Erythroblast (primary cell): ENCODE measurements at regions not wholly inside any gene's neighbourhood (a gene's known extent, or its start where the extent isn't known, plus 50 kb on each side); places are given as distances from the start of the nearest gene placed in this dataset.

Experiments used
- GATA1 ChIP-seq: IDR thresholded peaks from 2 replicates; pipeline ENCODE4 v1.6.1; 2011; ENCODE audit warnings: low read depth, mild to moderate bottlenecking, control low read depth, low read length, moderate library complexity
- POLR2A ChIP-seq: IDR thresholded peaks from 2 replicates; pipeline ENCODE4 v1.6.1; 2011; ENCODE audit warnings: mild to moderate bottlenecking, low read length

DNA sequence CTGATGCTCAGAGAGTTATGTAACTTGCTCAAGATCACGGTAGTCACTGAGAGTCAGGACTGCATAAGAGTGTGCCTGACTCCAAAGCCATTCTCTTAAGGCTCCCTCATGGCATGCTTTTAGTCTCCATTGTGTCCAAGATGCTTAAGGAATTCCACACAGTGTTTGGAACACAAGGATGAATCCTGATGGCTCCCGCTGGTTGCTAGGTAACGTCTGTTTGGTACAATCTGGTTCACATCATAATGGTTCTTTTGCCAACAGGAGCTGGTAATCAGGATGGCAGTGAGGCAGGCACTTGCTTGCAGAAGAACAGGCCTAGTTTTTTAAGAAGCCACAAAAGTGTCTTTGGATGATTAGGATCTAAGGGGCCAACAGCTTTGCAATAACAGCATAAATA lies 436.5 kb upstream of the DAB1 start:
- no peak for TF ChIP-seq POLR2A
- no peak for TF ChIP-seq GATA1
